WTC11 (cell line): ENCODE measurements at regions not wholly inside any gene's neighbourhood (a gene's known extent, or its start where the extent isn't known, plus 50 kb on each side); places are given as distances from the start of the nearest gene placed in this dataset.

ENCODE experiments used
- ATAC-seq: fragments of 200-7000 bp; cut with Tn5 transposase; 2 replicates; pipeline ENCODE4 v1.10.0; 2021; ENCODE audit warnings: mild to moderate bottlenecking, moderate library complexity
- CTCF ChIA-PET: fragments of 300-600 bp; sonication (Branson Sonifier 250); formaldehyde crosslinking; loops from one replicate; lab custom pipeline; 2021; ENCODE audit warnings: antibody characterized with exemption; lab: Charles Lee
- POLR2A ChIA-PET: fragments of 350-600 bp; sonication (Branson Sonifier 250); formaldehyde crosslinking; loops from one replicate; lab custom pipeline; 2021; ENCODE audit warnings: antibody characterized with exemption; lab: Charles Lee
- DNase-seq: peaks from one replicate; pipeline ENCODE4 v3.0.0; 2021; ENCODE audit warnings: low spot score
- H3K27ac Mint-ChIP-seq: 2 replicates; pipeline ENCODE4 v1.8.0; 2021; ENCODE audit warnings: mixed read lengths
- H3K27me3 Mint-ChIP-seq: 2 replicates; pipeline ENCODE4 v1.8.0; 2021; ENCODE audit warnings: low read depth, mild to moderate bottlenecking, moderate library complexity, mixed read lengths
- H3K36me3 Mint-ChIP-seq: 2 replicates; pipeline ENCODE4 v1.8.0; 2021; ENCODE audit warnings: mixed read lengths
- H3K4me1 Mint-ChIP-seq: 2 replicates; pipeline ENCODE4 v1.8.0; 2022; ENCODE audit warnings: mixed read lengths
- H3K4me3 Mint-ChIP-seq: 2 replicates; pipeline ENCODE4 v1.8.0; 2021; ENCODE audit warnings: mild to moderate bottlenecking, moderate library complexity, mixed read lengths
- H3K9me3 Mint-ChIP-seq: 2 replicates; pipeline ENCODE4 v1.8.0; 2021; ENCODE audit warnings: mixed read lengths
- AR ChIP-seq: fragments of 250-450 bp; sonication (Bioruptor Pico); IDR thresholded peaks from 2 replicates; pipeline ENCODE4 v1.9.0; 2021; ENCODE audit warnings: mild to moderate bottlenecking
- CREB1 ChIP-seq: sonication (generic); formaldehyde crosslinking; IDR thresholded peaks from 2 replicates; pipeline ENCODE4 v1.8.0; 2023; ENCODE audit warnings: mild to moderate bottlenecking, missing genetic modification reagents
- FOXJ3 ChIP-seq: sonication (generic); formaldehyde crosslinking; IDR thresholded peaks from 2 replicates; pipeline ENCODE4 v1.9.0; 2021; ENCODE audit warnings: missing genetic modification reagents, mild to moderate bottlenecking, borderline replicate concordance
- GTF2I ChIP-seq: fragments of 250-450 bp; sonication (Bioruptor Pico); conservative IDR thresholded peaks from 2 replicates; pipeline ENCODE4 v1.4.0; 2021; ENCODE audit warnings: mild to moderate bottlenecking
- HMGA2 ChIP-seq: fragments of 250-450 bp; sonication (Bioruptor Pico); IDR thresholded peaks from 2 replicates; pipeline ENCODE4 v1.4.0; 2021; ENCODE audit warnings: mild to moderate bottlenecking, moderate library complexity
- SMAD4 ChIP-seq: sonication (generic); formaldehyde crosslinking; IDR thresholded peaks from 2 replicates; pipeline ENCODE4 v1.8.0; 2022; ENCODE audit warnings: mild to moderate bottlenecking, missing genetic modification reagents
- TCF7 ChIP-seq: sonication (generic); formaldehyde crosslinking; IDR thresholded peaks from 2 replicates; pipeline ENCODE4 v1.8.0; 2022; ENCODE audit warnings: mild to moderate bottlenecking, low read depth, missing genetic modification reagents, moderate library complexity
- TEAD4 ChIP-seq: sonication (generic); formaldehyde crosslinking; IDR thresholded peaks from 2 replicates; pipeline ENCODE4 v1.8.0; 2022; ENCODE audit warnings: mild to moderate bottlenecking, missing genetic modification reagents
- USF2 ChIP-seq: sonication (generic); formaldehyde crosslinking; IDR thresholded peaks from 2 replicates; pipeline ENCODE4 v1.8.1; 2023; ENCODE audit warnings: mild to moderate bottlenecking, missing genetic modification reagents, moderate library complexity
- ZBTB43 ChIP-seq: sonication (generic); formaldehyde crosslinking; IDR thresholded peaks from 2 replicates; pipeline ENCODE4 v1.8.1; 2023; ENCODE audit warnings: mild to moderate bottlenecking, missing genetic modification reagents
- ZNF219 ChIP-seq: sonication (generic); formaldehyde crosslinking; IDR thresholded peaks from 2 replicates; pipeline ENCODE4 v1.8.0; 2023; ENCODE audit warnings: missing genetic modification reagents, mild to moderate bottlenecking, borderline replicate concordance
- TF ChIP-seq, protein P1 (sequence below): sonication (generic); formaldehyde crosslinking; IDR thresholded peaks from 2 replicates; pipeline ENCODE4 v1.8.1; 2023; ENCODE audit warnings: mild to moderate bottlenecking, missing genetic modification reagents, borderline replicate concordance
- TF ChIP-seq, protein P2 (sequence below): fragments of 250-450 bp; sonication (Bioruptor Pico); IDR thresholded peaks from 2 replicates; pipeline ENCODE4 v1.9.0; 2021; ENCODE audit warnings: mild to moderate bottlenecking, borderline replicate concordance
- TF ChIP-seq, protein P3 (sequence below): sonication (generic); formaldehyde crosslinking; IDR thresholded peaks from 2 replicates; pipeline ENCODE4 v1.8.1; 2022; ENCODE audit warnings: mild to moderate bottlenecking, moderate library complexity, missing genetic modification reagents
- TF ChIP-seq, protein P4 (sequence below): fragments of 250-450 bp; sonication (Bioruptor Pico); IDR thresholded peaks from 2 replicates; pipeline ENCODE4 v1.9.0; 2021; ENCODE audit warnings: moderate library complexity, mild to moderate bottlenecking, inconsistent platforms, borderline replicate concordance
- TF ChIP-seq, protein P5 (sequence below): sonication (generic); formaldehyde crosslinking; IDR thresholded peaks from 2 replicates; pipeline ENCODE4 v1.8.1; 2022; ENCODE audit warnings: low read depth, mild to moderate bottlenecking, moderate library complexity, missing genetic modification reagents, borderline replicate concordance
- TF ChIP-seq, protein P6 (sequence below): sonication (generic); formaldehyde crosslinking; IDR thresholded peaks from 2 replicates; pipeline ENCODE4 v1.8.1; 2022; ENCODE audit warnings: low read depth, missing genetic modification reagents, borderline replicate concordance

- POLR2A ChIA-PET: no interaction called here
- no peaks in the 10 kb centered on the region for H3K4me1 Mint-ChIP-seq
- TF ChIP-seq, protein P1, sequence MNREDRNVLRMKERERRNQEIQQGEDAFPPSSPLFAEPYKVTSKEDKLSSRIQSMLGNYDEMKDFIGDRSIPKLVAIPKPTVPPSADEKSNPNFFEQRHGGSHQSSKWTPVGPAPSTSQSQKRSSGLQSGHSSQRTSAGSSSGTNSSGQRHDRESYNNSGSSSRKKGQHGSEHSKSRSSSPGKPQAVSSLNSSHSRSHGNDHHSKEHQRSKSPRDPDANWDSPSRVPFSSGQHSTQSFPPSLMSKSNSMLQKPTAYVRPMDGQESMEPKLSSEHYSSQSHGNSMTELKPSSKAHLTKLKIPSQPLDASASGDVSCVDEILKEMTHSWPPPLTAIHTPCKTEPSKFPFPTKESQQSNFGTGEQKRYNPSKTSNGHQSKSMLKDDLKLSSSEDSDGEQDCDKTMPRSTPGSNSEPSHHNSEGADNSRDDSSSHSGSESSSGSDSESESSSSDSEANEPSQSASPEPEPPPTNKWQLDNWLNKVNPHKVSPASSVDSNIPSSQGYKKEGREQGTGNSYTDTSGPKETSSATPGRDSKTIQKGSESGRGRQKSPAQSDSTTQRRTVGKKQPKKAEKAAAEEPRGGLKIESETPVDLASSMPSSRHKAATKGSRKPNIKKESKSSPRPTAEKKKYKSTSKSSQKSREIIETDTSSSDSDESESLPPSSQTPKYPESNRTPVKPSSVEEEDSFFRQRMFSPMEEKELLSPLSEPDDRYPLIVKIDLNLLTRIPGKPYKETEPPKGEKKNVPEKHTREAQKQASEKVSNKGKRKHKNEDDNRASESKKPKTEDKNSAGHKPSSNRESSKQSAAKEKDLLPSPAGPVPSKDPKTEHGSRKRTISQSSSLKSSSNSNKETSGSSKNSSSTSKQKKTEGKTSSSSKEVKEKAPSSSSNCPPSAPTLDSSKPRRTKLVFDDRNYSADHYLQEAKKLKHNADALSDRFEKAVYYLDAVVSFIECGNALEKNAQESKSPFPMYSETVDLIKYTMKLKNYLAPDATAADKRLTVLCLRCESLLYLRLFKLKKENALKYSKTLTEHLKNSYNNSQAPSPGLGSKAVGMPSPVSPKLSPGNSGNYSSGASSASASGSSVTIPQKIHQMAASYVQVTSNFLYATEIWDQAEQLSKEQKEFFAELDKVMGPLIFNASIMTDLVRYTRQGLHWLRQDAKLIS (CRISPR knock-in tag): no peak
- no peak for TF ChIP-seq HMGA2 (CRISPR knock-in tag)
- TF ChIP-seq, protein P2, sequence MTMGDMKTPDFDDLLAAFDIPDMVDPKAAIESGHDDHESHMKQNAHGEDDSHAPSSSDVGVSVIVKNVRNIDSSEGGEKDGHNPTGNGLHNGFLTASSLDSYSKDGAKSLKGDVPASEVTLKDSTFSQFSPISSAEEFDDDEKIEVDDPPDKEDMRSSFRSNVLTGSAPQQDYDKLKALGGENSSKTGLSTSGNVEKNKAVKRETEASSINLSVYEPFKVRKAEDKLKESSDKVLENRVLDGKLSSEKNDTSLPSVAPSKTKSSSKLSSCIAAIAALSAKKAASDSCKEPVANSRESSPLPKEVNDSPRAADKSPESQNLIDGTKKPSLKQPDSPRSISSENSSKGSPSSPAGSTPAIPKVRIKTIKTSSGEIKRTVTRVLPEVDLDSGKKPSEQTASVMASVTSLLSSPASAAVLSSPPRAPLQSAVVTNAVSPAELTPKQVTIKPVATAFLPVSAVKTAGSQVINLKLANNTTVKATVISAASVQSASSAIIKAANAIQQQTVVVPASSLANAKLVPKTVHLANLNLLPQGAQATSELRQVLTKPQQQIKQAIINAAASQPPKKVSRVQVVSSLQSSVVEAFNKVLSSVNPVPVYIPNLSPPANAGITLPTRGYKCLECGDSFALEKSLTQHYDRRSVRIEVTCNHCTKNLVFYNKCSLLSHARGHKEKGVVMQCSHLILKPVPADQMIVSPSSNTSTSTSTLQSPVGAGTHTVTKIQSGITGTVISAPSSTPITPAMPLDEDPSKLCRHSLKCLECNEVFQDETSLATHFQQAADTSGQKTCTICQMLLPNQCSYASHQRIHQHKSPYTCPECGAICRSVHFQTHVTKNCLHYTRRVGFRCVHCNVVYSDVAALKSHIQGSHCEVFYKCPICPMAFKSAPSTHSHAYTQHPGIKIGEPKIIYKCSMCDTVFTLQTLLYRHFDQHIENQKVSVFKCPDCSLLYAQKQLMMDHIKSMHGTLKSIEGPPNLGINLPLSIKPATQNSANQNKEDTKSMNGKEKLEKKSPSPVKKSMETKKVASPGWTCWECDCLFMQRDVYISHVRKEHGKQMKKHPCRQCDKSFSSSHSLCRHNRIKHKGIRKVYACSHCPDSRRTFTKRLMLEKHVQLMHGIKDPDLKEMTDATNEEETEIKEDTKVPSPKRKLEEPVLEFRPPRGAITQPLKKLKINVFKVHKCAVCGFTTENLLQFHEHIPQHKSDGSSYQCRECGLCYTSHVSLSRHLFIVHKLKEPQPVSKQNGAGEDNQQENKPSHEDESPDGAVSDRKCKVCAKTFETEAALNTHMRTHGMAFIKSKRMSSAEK (CRISPR knock-in tag): no peak
- TF ChIP-seq AR (CRISPR knock-in tag): no peak
- TF ChIP-seq TEAD4 (CRISPR knock-in tag): no peak
- TF ChIP-seq, protein P3, sequence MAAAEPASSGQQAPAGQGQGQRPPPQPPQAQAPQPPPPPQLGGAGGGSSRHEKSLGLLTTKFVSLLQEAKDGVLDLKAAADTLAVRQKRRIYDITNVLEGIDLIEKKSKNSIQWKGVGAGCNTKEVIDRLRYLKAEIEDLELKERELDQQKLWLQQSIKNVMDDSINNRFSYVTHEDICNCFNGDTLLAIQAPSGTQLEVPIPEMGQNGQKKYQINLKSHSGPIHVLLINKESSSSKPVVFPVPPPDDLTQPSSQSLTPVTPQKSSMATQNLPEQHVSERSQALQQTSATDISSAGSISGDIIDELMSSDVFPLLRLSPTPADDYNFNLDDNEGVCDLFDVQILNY (CRISPR knock-in tag): no peak
- TF ChIP-seq, protein P4, sequence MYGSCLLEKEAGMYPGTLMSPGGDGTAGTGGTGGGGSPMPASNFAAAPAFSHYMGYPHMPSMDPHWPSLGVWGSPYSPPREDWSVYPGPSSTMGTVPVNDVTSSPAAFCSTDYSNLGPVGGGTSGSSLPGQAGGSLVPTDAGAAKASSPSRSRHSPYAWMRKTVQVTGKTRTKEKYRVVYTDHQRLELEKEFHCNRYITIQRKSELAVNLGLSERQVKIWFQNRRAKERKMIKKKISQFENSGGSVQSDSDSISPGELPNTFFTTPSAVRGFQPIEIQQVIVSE: no peak
- TF ChIP-seq, protein P5, sequence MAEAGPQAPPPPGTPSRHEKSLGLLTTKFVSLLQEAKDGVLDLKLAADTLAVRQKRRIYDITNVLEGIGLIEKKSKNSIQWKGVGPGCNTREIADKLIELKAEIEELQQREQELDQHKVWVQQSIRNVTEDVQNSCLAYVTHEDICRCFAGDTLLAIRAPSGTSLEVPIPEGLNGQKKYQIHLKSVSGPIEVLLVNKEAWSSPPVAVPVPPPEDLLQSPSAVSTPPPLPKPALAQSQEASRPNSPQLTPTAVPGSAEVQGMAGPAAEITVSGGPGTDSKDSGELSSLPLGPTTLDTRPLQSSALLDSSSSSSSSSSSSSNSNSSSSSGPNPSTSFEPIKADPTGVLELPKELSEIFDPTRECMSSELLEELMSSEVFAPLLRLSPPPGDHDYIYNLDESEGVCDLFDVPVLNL (CRISPR knock-in tag): no peak
- TF ChIP-seq GTF2I: no peak
- no peak for TF ChIP-seq USF2 (CRISPR knock-in tag)
- no peak for TF ChIP-seq SMAD4 (CRISPR knock-in tag)
- no peak for TF ChIP-seq CREB1 (CRISPR knock-in tag)
- TF ChIP-seq FOXJ3 (CRISPR knock-in tag): no peak
- TF ChIP-seq ZBTB43: no peak
- TF ChIP-seq TCF7 (CRISPR knock-in tag): no peak
- no peak for TF ChIP-seq ZNF219 (CRISPR knock-in tag)
- TF ChIP-seq, protein P6, sequence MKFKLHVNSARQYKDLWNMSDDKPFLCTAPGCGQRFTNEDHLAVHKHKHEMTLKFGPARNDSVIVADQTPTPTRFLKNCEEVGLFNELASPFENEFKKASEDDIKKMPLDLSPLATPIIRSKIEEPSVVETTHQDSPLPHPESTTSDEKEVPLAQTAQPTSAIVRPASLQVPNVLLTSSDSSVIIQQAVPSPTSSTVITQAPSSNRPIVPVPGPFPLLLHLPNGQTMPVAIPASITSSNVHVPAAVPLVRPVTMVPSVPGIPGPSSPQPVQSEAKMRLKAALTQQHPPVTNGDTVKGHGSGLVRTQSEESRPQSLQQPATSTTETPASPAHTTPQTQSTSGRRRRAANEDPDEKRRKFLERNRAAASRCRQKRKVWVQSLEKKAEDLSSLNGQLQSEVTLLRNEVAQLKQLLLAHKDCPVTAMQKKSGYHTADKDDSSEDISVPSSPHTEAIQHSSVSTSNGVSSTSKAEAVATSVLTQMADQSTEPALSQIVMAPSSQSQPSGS: no peak
- CTCF ChIA-PET: interaction anchor here (0.6 to 1.3 kb wide), 2 partner anchors 264 to 397 kb away, joined by 5 to 6 read pairs; no protein-coding TSS in a partner anchor
- H3K9me3 Mint-ChIP-seq: no peaks in the 10 kb centered on the region
- H3K36me3 Mint-ChIP-seq: no peaks in the 10 kb centered on the region
- no peak overlapping the region for H3K27ac Mint-ChIP-seq
- H3K27me3 Mint-ChIP-seq: no peaks in the 10 kb centered on the region; the same call in 1 of the 2 replicates
- ATAC-seq: no peak
- H3K4me3 Mint-ChIP-seq: no peak overlapping the region
- DNase-seq: no peak
Observed at GRCh38 chr22:49310354-49310753, 517.3 kb downstream of the BRD1 start.
